Adipocyte (in vitro differentiated cells): ENCODE measurements at regions not wholly inside any gene's neighbourhood (a gene's known extent, or its start where the extent isn't known, plus 50 kb on each side); places are given as distances from the start of the nearest gene placed in this dataset.
"Not testable (repeated sequence)": the region's sequence is repeated elsewhere in the genome, so short reads cannot be mapped to it uniquely, and the experiment has no call there.

Experiments
- DNase-seq: peaks from one replicate; pipeline ENCODE4 v3.0.0-alpha.2; 2015; ENCODE audit warnings: low read depth
- H3K27me3 ChIP-seq: replicated peaks from 2 replicates; pipeline ENCODE4 v1.7.0; 2013; ENCODE audit warnings: mild to moderate bottlenecking, low read length, moderate library complexity; ENCODE audit not compliant: control insufficient read depth, insufficient read depth
- H3K36me3 ChIP-seq: 2 replicates; pipeline ENCODE4 v1.7.0; 2013; ENCODE audit warnings: low read length, mild to moderate bottlenecking, moderate library complexity; ENCODE audit not compliant: control insufficient read depth, insufficient read depth, severe bottlenecking
- H3K4me1 ChIP-seq: 2 replicates; pipeline ENCODE4 v1.7.0; 2013; ENCODE audit warnings: mild to moderate bottlenecking, low read length, moderate library complexity; ENCODE audit not compliant: control insufficient read depth, insufficient read depth
- H3K4me3 ChIP-seq: 2 replicates; pipeline ENCODE4 v1.7.0; 2013; ENCODE audit warnings: mild to moderate bottlenecking, low read length, moderate library complexity
- H3K9ac ChIP-seq: 2 replicates; pipeline ENCODE4 v1.7.0; 2013; ENCODE audit warnings: mild to moderate bottlenecking, low read length, moderate library complexity
- H3K9me3 ChIP-seq: 2 replicates; pipeline ENCODE4 v1.7.0; 2013; ENCODE audit warnings: mild to moderate bottlenecking, low read length, moderate library complexity; ENCODE audit not compliant: control insufficient read depth

GRCh38 chr2:199569336-199569735 lies 111.6 kb upstream of the SATB2 start:
- Histone ChIP-seq H3K4me1 (peaks cover 6% of the 10 kb centered on the region), H3K9me3 (no peaks in the 10 kb centered on the region), H3K9ac (no peak overlapping the region), H3K27me3 (no peaks in the 10 kb centered on the region), H3K36me3 (no peaks in the 10 kb centered on the region), H3K4me3 (no peak overlapping the region)
- DNase-seq, result no peak

GRCh38 chr2:199558156-199558555 lies 100.4 kb upstream of the SATB2 start:
- no peak overlapping the region for H3K9ac ChIP-seq
- no peaks in the 10 kb centered on the region for H3K27me3 ChIP-seq
- H3K36me3 ChIP-seq, result no peaks in the 10 kb centered on the region
- no peak overlapping the region for H3K4me3 ChIP-seq
- no peak for DNase-seq
- no peaks in the 10 kb centered on the region for H3K4me1 ChIP-seq
- no peaks in the 10 kb centered on the region for H3K9me3 ChIP-seq

GRCh38 chr2:199556527-199557285 lies 99.0 kb upstream of the SATB2 start:
- no peaks in the 10 kb centered on the region for H3K9me3 ChIP-seq
- H3K4me1 ChIP-seq, result no peaks in the 10 kb centered on the region
- no peaks in the 10 kb centered on the region for H3K27me3 ChIP-seq
- DNase-seq, result no peak
- no peak overlapping the region for H3K4me3 ChIP-seq
- H3K9ac ChIP-seq, result no peak overlapping the region
- no peaks in the 10 kb centered on the region for H3K36me3 ChIP-seq

GRCh38 chr2:199554026-199554425 lies 96.3 kb upstream of the SATB2 start:
- Histone ChIP-seq H3K9ac (no peak overlapping the region), H3K4me3 (no peak overlapping the region), H3K9me3 (no peaks in the 10 kb centered on the region)

GRCh38 chr2:199552141-199552540 lies 94.4 kb upstream of the SATB2 start:
- no peak for DNase-seq
- Histone ChIP-seq H3K4me1 (no peaks in the 10 kb centered on the region), H3K9ac (no peak overlapping the region), H3K9me3 (no peaks in the 10 kb centered on the region), H3K4me3 (no peak overlapping the region), H3K27me3 (no peaks in the 10 kb centered on the region), H3K36me3 (no peaks in the 10 kb centered on the region)

More at GRCh38 chr2:199554026-199554425, 96.3 kb upstream of the SATB2 start:
- Histone ChIP-seq H3K4me1 (no peaks in the 10 kb centered on the region), H3K36me3 (no peaks in the 10 kb centered on the region), H3K27me3 (no peaks in the 10 kb centered on the region)
- DNase-seq, result no peak

GRCh38 chr2:199543606-199544172 lies 86.0 kb upstream of the SATB2 start:
- no peak overlapping the region for H3K9ac ChIP-seq
- DNase-seq, result no peak
- H3K4me3 ChIP-seq, result no peak overlapping the region
- no peaks in the 10 kb centered on the region for H3K9me3 ChIP-seq
- no peaks in the 10 kb centered on the region for H3K36me3 ChIP-seq
- H3K27me3 ChIP-seq, result no peaks in the 10 kb centered on the region
- no peaks in the 10 kb centered on the region for H3K4me1 ChIP-seq

- Histone ChIP-seq H3K9ac (no peak overlapping the region), H3K36me3 (no peaks in the 10 kb centered on the region), H3K4me1 (no peaks in the 10 kb centered on the region), H3K27me3 (no peaks in the 10 kb centered on the region), H3K9me3 (no peaks in the 10 kb centered on the region), H3K4me3 (no peak overlapping the region)
- no peak for DNase-seq
These were observed 77.9 kb upstream of the SATB2 start for GRCh38 chr2:199535445-199536177.

- H3K9ac ChIP-seq, DNase-seq, H3K4me1 ChIP-seq, H3K9me3 ChIP-seq, H3K36me3 ChIP-seq, H3K4me3 ChIP-seq, H3K27me3 ChIP-seq: not testable (repeated sequence)
These were observed 76.1 kb upstream of the SATB2 start for GRCh38 chr2:199533873-199534272.

GRCh38 chr2:199527071-199527470 lies 69.3 kb upstream of the SATB2 start:
- H3K27me3 ChIP-seq, result no peaks in the 10 kb centered on the region
- no peaks in the 10 kb centered on the region for H3K4me1 ChIP-seq
- no peaks in the 10 kb centered on the region for H3K9me3 ChIP-seq
- DNase-seq, result no peak
- no peaks in the 10 kb centered on the region for H3K36me3 ChIP-seq
- no peak overlapping the region for H3K9ac ChIP-seq
- H3K4me3 ChIP-seq, result no peak overlapping the region

GRCh38 chr2:199524689-199525574 lies 67.2 kb upstream of the SATB2 start:
- Histone ChIP-seq H3K9me3 (no peaks in the 10 kb centered on the region), H3K9ac (no peak overlapping the region), H3K4me1 (no peaks in the 10 kb centered on the region), H3K27me3 (no peaks in the 10 kb centered on the region), H3K4me3 (no peak overlapping the region), H3K36me3 (no peaks in the 10 kb centered on the region)
- DNase-seq, result no peak

- H3K36me3 ChIP-seq, result no peaks in the 10 kb centered on the region
- H3K9ac ChIP-seq, result no peak overlapping the region
- H3K4me1 ChIP-seq, result no peaks in the 10 kb centered on the region
- H3K27me3 ChIP-seq, result no peaks in the 10 kb centered on the region
- DNase-seq, result no peak
- no peaks in the 10 kb centered on the region for H3K9me3 ChIP-seq
- no peak overlapping the region for H3K4me3 ChIP-seq
These were observed 51.7 kb upstream of the SATB2 start for GRCh38 chr2:199509403-199509802.
